Neural cell (in vitro differentiated cells): ENCODE measurements at regions not wholly inside any gene's neighbourhood (a gene's known extent, or its start where the extent isn't known, plus 50 kb on each side); places are given as distances from the start of the nearest gene placed in this dataset.

Source experiments
- H2AFZ ChIP-seq: fragments of 200-600, 300-800 bp; sonication (generic), shearing (Covaris generic); 2 replicates; pipeline ENCODE4 v1.6.0; 2014; ENCODE audit warnings: low read depth, mild to moderate bottlenecking, antibody characterized with exemption, low read length, moderate library complexity
- H3F3A ChIP-seq: fragments of 200-600 bp; shearing (Covaris generic); 2 replicates; pipeline ENCODE4 v1.6.1; 2016; ENCODE audit warnings: mild to moderate bottlenecking, moderate library complexity, mixed read lengths, antibody characterized with exemption, low read length; ENCODE audit not compliant: insufficient read depth, poor library complexity, severe bottlenecking
- H3K27ac ChIP-seq: fragments of 200-600, 300-800 bp; sonication (generic), shearing (Covaris generic); 2 replicates; pipeline ENCODE4 v1.5.1; 2014; ENCODE audit warnings: mild to moderate bottlenecking, low read length, moderate library complexity
- H3K27me3 ChIP-seq: fragments of 300-800, 200-600 bp; sonication (generic), shearing (Covaris generic); 2 replicates; pipeline ENCODE4 v1.6.0; 2014; ENCODE audit warnings: mild to moderate bottlenecking, low read depth, low read length, moderate library complexity; ENCODE audit not compliant: insufficient read depth
- H3K36me3 ChIP-seq: fragments of 300-800, 200-600 bp; sonication (generic), shearing (Covaris generic); 2 replicates; pipeline ENCODE4 v1.5.1; 2014; ENCODE audit warnings: mild to moderate bottlenecking, antibody characterized with exemption, low read length, moderate library complexity; ENCODE audit not compliant: insufficient read depth
- H3K4me2 ChIP-seq: fragments of 300-800, 200-600 bp; sonication (generic), shearing (Covaris generic); 2 replicates; pipeline ENCODE4 v1.6.0; 2014; ENCODE audit warnings: mild to moderate bottlenecking, low read length
- H3K4me3 ChIP-seq: fragments of 300-800, 200-600 bp; sonication (generic), shearing (Covaris generic); 2 replicates; pipeline ENCODE4 v1.5.1; 2014; ENCODE audit warnings: mild to moderate bottlenecking, low read length, moderate library complexity
- H3K79me2 ChIP-seq: fragments of 200-600 bp; shearing (Covaris generic); replicated peaks from 2 replicates; pipeline ENCODE4 v1.6.0; 2014; ENCODE audit warnings: mild to moderate bottlenecking, low read length, moderate library complexity; ENCODE audit not compliant: insufficient read depth
- H3K9ac ChIP-seq: fragments of 300-800, 200-600 bp; sonication (generic), shearing (Covaris generic); 2 replicates; pipeline ENCODE4 v1.6.1; 2016; ENCODE audit warnings: mild to moderate bottlenecking, low read length, mixed read lengths
- H3K9me2 ChIP-seq: fragments of 200-600 bp; shearing (Covaris generic); 2 replicates; pipeline ENCODE4 v1.6.1; 2016; ENCODE audit warnings: mild to moderate bottlenecking, low read length, mixed read lengths; ENCODE audit not compliant: insufficient read depth
- H3K9me3 ChIP-seq: fragments of 200-600, 300-800 bp; sonication (generic), shearing (Covaris generic); 2 replicates; pipeline ENCODE4 v1.6.1; 2016; ENCODE audit warnings: mild to moderate bottlenecking, mixed run types, low read length, moderate library complexity, mixed read lengths
- H4K20me1 ChIP-seq: fragments of 200-600 bp; shearing (Covaris generic); 2 replicates; pipeline ENCODE4 v1.6.1; 2016; ENCODE audit warnings: mild to moderate bottlenecking, mixed run types; ENCODE audit not compliant: insufficient read depth
- EP300 ChIP-seq: fragments of 450-650 bp; conservative IDR thresholded peaks from 2 replicates; pipeline ENCODE4 v1.6.1; 2014; ENCODE audit warnings: antibody characterized with exemption, mild to moderate bottlenecking, moderate library complexity; ENCODE audit not compliant: poor library complexity, severe bottlenecking
- EZH2 ChIP-seq: fragments of 200-600, 300-800 bp; shearing (Covaris generic), sonication (generic); IDR thresholded peaks from 2 replicates; pipeline ENCODE4 v1.6.1; 2014; ENCODE audit warnings: antibody characterized with exemption, low read length, borderline replicate concordance, mild to moderate bottlenecking; ENCODE audit not compliant: insufficient read depth, poor library complexity, severe bottlenecking
- MXI1 ChIP-seq: fragments of 450-650 bp; conservative IDR thresholded peaks from 2 replicates; pipeline ENCODE4 v1.6.1; 2014; ENCODE audit warnings: antibody characterized with exemption, mild to moderate bottlenecking; ENCODE audit not compliant: poor library complexity, severe bottlenecking
- POLR2AphosphoS5 ChIP-seq: IDR thresholded peaks from 2 replicates; pipeline ENCODE4 v1.6.1; 2012
- RAD21 ChIP-seq: fragments of 450-650 bp; conservative IDR thresholded peaks from 2 replicates; pipeline ENCODE4 v1.6.1; 2014; ENCODE audit warnings: antibody characterized with exemption, mild to moderate bottlenecking, moderate library complexity
- SMC3 ChIP-seq: fragments of 450-650 bp; conservative IDR thresholded peaks from 2 replicates; pipeline ENCODE4 v1.6.1; 2014; ENCODE audit warnings: antibody characterized with exemption, mild to moderate bottlenecking, moderate library complexity; ENCODE audit not compliant: poor library complexity
- TAF1 ChIP-seq: IDR thresholded peaks from 2 replicates; pipeline ENCODE4 v1.6.1; 2012; ENCODE audit warnings: low read depth
- TF ChIP-seq, protein P1 (sequence below): fragments of 450-650 bp; IDR thresholded peaks from 2 replicates; pipeline ENCODE4 v1.5.1; 2014; ENCODE audit warnings: antibody characterized with exemption, mild to moderate bottlenecking, moderate library complexity; ENCODE audit not compliant: poor library complexity, severe bottlenecking
- TF ChIP-seq, protein P2 (sequence below): IDR thresholded peaks from 2 replicates; pipeline ENCODE4 v1.6.1; 2012; ENCODE audit warnings: borderline replicate concordance

DNA sequence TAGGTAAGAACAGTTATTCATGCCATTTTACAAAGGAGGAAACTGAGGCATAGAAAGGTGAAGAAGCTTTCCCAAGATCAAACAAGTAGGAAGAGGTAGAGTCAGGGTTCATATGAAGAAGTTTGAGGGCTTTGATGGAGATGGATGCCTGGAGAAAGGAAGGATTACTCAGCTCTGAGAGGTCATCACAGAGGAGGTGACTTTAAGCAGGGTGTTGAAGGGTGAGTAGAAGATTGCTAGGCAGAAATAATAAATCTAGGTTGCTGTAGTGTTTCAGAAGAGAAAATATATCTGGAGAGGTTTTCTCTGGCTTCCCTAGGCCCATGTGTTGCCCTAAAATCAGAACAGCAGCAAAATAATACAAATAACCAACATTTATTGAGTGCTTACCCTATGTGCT is 196.3 kb downstream of the PALM2AKAP2 start:
- H3K27me3 ChIP-seq: no peaks in the 10 kb centered on the region
- TF ChIP-seq SMC3 (no peak), EZH2 (no peak), EP300 (no peak)
- TF ChIP-seq, protein P1, sequence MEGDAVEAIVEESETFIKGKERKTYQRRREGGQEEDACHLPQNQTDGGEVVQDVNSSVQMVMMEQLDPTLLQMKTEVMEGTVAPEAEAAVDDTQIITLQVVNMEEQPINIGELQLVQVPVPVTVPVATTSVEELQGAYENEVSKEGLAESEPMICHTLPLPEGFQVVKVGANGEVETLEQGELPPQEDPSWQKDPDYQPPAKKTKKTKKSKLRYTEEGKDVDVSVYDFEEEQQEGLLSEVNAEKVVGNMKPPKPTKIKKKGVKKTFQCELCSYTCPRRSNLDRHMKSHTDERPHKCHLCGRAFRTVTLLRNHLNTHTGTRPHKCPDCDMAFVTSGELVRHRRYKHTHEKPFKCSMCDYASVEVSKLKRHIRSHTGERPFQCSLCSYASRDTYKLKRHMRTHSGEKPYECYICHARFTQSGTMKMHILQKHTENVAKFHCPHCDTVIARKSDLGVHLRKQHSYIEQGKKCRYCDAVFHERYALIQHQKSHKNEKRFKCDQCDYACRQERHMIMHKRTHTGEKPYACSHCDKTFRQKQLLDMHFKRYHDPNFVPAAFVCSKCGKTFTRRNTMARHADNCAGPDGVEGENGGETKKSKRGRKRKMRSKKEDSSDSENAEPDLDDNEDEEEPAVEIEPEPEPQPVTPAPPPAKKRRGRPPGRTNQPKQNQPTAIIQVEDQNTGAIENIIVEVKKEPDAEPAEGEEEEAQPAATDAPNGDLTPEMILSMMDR: no peak
- no peak overlapping the region for H3K9ac ChIP-seq
- no peak overlapping the region for H3K4me2 ChIP-seq
- no peaks in the 10 kb centered on the region for H3K36me3 ChIP-seq
- no peak overlapping the region for H2AFZ ChIP-seq
- no peaks in the 10 kb centered on the region for H3K9me3 ChIP-seq
- no peaks in the 10 kb centered on the region for H4K20me1 ChIP-seq
- H3F3A ChIP-seq: no peaks in the 10 kb centered on the region
- no peaks in the 10 kb centered on the region for H3K9me2 ChIP-seq
- no peak overlapping the region for H3K4me3 ChIP-seq
- H3K79me2 ChIP-seq: no peaks in the 10 kb centered on the region
- no peak overlapping the region for H3K27ac ChIP-seq

DNA sequence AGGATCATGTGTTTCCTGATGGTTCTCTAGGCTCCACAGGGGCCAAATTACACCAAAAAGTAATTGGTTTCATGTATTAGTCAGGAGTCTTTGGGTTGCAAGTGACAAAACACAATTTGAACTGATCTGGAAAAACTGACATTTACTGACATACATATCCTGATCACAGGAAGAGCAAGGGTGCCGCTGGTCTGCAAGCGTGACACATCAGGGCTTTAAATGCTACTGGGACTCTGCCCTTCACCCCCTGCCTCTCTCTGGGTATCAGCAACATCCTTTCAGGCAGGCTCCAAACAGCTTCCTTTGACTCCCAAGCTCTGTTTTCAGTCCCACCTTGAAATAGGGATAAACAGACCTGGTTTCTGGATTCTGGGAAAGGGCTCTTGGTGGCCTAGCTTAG is 197.5 kb downstream of the PALM2AKAP2 start:
- Histone ChIP-seq H3K9me3 (no peaks in the 10 kb centered on the region), H2AFZ (no peak overlapping the region), H3K27me3 (no peaks in the 10 kb centered on the region), H3K27ac (no peak overlapping the region), H4K20me1 (no peaks in the 10 kb centered on the region), H3K9ac (no peak overlapping the region), H3K9me2 (no peaks in the 10 kb centered on the region), H3K79me2 (no peaks in the 10 kb centered on the region), H3K36me3 (no peaks in the 10 kb centered on the region), H3F3A (no peaks in the 10 kb centered on the region), H3K4me2 (no peak overlapping the region), H3K4me3 (no peak overlapping the region)
- TF ChIP-seq, protein P1: no peak
- TF ChIP-seq EZH2: no peak
- TF ChIP-seq RAD21: no peak
- TF ChIP-seq SMC3: no peak
- TF ChIP-seq MXI1: no peak
- TF ChIP-seq POLR2AphosphoS5: no peak
- TF ChIP-seq EP300: no peak
- TF ChIP-seq, protein P2, sequence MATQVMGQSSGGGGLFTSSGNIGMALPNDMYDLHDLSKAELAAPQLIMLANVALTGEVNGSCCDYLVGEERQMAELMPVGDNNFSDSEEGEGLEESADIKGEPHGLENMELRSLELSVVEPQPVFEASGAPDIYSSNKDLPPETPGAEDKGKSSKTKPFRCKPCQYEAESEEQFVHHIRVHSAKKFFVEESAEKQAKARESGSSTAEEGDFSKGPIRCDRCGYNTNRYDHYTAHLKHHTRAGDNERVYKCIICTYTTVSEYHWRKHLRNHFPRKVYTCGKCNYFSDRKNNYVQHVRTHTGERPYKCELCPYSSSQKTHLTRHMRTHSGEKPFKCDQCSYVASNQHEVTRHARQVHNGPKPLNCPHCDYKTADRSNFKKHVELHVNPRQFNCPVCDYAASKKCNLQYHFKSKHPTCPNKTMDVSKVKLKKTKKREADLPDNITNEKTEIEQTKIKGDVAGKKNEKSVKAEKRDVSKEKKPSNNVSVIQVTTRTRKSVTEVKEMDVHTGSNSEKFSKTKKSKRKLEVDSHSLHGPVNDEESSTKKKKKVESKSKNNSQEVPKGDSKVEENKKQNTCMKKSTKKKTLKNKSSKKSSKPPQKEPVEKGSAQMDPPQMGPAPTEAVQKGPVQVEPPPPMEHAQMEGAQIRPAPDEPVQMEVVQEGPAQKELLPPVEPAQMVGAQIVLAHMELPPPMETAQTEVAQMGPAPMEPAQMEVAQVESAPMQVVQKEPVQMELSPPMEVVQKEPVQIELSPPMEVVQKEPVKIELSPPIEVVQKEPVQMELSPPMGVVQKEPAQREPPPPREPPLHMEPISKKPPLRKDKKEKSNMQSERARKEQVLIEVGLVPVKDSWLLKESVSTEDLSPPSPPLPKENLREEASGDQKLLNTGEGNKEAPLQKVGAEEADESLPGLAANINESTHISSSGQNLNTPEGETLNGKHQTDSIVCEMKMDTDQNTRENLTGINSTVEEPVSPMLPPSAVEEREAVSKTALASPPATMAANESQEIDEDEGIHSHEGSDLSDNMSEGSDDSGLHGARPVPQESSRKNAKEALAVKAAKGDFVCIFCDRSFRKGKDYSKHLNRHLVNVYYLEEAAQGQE: no peak
- no peak for TF ChIP-seq TAF1
